ENCODE measurements at regions not wholly inside any gene's neighbourhood (a gene's known extent, or its start where the extent isn't known, plus 50 kb on each side); places are given as distances from the start of the nearest gene placed in this dataset.
"Not testable (repeated sequence)": the region's sequence is repeated elsewhere in the genome, so short reads cannot be mapped to it uniquely, and the experiment has no call there.

- DNase-seq, result no peak
These were observed 399.8 kb downstream of the HTR1B start for GRCh38 chr6:77063494-77063893.

- no peak for DNase-seq
These were observed 407.6 kb downstream of the HTR1B start for GRCh38 chr6:77055711-77056110.

GRCh38 chr6:77040568-77041195 is 422.6 kb downstream of the HTR1B start:
- DNase-seq, result no peak

GRCh38 chr6:77038807-77039206 is 424.5 kb downstream of the HTR1B start:
- DNase-seq, result no peak

GRCh38 chr6:77037439-77037838 is 425.9 kb downstream of the HTR1B start:
- no peak for DNase-seq

- no peak for DNase-seq
These were observed 426.9 kb downstream of the HTR1B start for GRCh38 chr6:77036400-77036799.

- DNase-seq, result no peak
These were observed 429.1 kb downstream of the HTR1B start for GRCh38 chr6:77034161-77034560.

GRCh38 chr6:77030929-77031674 is 432.2 kb downstream of the HTR1B start:
- DNase-seq, result no peak

GRCh38 chr6:77026341-77026740 is 436.9 kb downstream of the HTR1B start:
- no peak for DNase-seq

GRCh38 chr6:77025736-77026223 is 437.5 kb downstream of the HTR1B start:
- peak; percentile 30 for DNase-seq

GRCh38 chr6:77021778-77022177 is 441.5 kb downstream of the HTR1B start:
- no peak for DNase-seq

GRCh38 chr6:77021232-77021631 is 442.1 kb downstream of the HTR1B start:
- DNase-seq, result no peak

- peak; percentile 11 for DNase-seq
These were observed 444.2 kb downstream of the HTR1B start for GRCh38 chr6:77019081-77019480.

GRCh38 chr6:77017537-77017936 is 445.8 kb downstream of the HTR1B start:
- no peak for DNase-seq

GRCh38 chr6:77015350-77015749 is 447.9 kb downstream of the HTR1B start:
- DNase-seq, result no peak

GRCh38 chr6:77011929-77012545 is 451.3 kb downstream of the HTR1B start:
- DNase-seq, result no peak

GRCh38 chr6:77010931-77011542 is 452.3 kb downstream of the HTR1B start:
- no peak for DNase-seq

GRCh38 chr6:76992553-76992952 is 470.7 kb downstream of the HTR1B start:
- DNase-seq, result no peak

- no peak for DNase-seq
These were observed 478.7 kb downstream of the HTR1B start for GRCh38 chr6:76984572-76984971.

- DNase-seq, result no peak
These were observed 480.7 kb downstream of the HTR1B start for GRCh38 chr6:76982476-76983199.

- DNase-seq, result no peak
These were observed 490.8 kb downstream of the HTR1B start for GRCh38 chr6:76972474-76972873.

- DNase-seq, result not testable (repeated sequence)
These were observed 504.1 kb downstream of the HTR1B start for GRCh38 chr6:76959177-76959576.

Data from retina (tissue), 1 donor.